SK-N-SH treated with all-trans-retinoic acid at 6 μM for 48 hours (cell line): ENCODE measurements at regions not wholly inside any gene's neighbourhood (a gene's known extent, or its start where the extent isn't known, plus 50 kb on each side); places are given as distances from the start of the nearest gene placed in this dataset.

Experiments
- ATAC-seq: fragments of 200-7000 bp; cut with Tn5 transposase; 3 replicates; pipeline ENCODE4 v1.9.1; 2020; ENCODE audit warnings: mild to moderate bottlenecking, moderate library complexity
- ARNTL ChIP-seq: fragments of 450-650 bp; formaldehyde crosslinking; IDR thresholded peaks from 2 replicates; pipeline ENCODE4 v1.5.0; 2020; ENCODE audit warnings: low read depth, mild to moderate bottlenecking, moderate library complexity, borderline replicate concordance
- BACH2 ChIP-seq: fragments of 250-450 bp; sonication (Bioruptor Pico); IDR thresholded peaks from 2 replicates; pipeline ENCODE4 v1.9.0; 2021; ENCODE audit warnings: mild to moderate bottlenecking, borderline replicate concordance
- CREB5 ChIP-seq: fragments of 250-450 bp; sonication (Bioruptor Pico); IDR thresholded peaks from 2 replicates; pipeline ENCODE4 v1.5.1; 2020; ENCODE audit warnings: low read depth, mild to moderate bottlenecking, moderate library complexity
- CSRNP3 ChIP-seq: fragments of 250-450 bp; sonication (Bioruptor Pico); IDR thresholded peaks from 2 replicates; pipeline ENCODE4 v1.5.1; 2021; ENCODE audit warnings: mild to moderate bottlenecking, moderate library complexity
- ESRRG ChIP-seq: fragments of 250-450 bp; sonication (Bioruptor Pico); IDR thresholded peaks from 2 replicates; pipeline ENCODE4 v1.6.1; 2021; ENCODE audit warnings: mild to moderate bottlenecking
- GLIS3 ChIP-seq: fragments of 250-450 bp; sonication (Bioruptor Pico); IDR thresholded peaks from 2 replicates; pipeline ENCODE4 v1.5.0; 2020; ENCODE audit warnings: mild to moderate bottlenecking, moderate library complexity
- ISL1 ChIP-seq: fragments of 250-450 bp; sonication (Bioruptor Pico); IDR thresholded peaks from 2 replicates; pipeline ENCODE4 v2.1.2; 2022; ENCODE audit warnings: mild to moderate bottlenecking, moderate library complexity
- OSR1 ChIP-seq: fragments of 250-450 bp; sonication (Bioruptor Pico); IDR thresholded peaks from 2 replicates; pipeline ENCODE4 v1.8.0; 2022; ENCODE audit warnings: moderate library complexity, mild to moderate bottlenecking, inconsistent platforms
- PATZ1 ChIP-seq: fragments of 250-450 bp; sonication (Bioruptor Pico); IDR thresholded peaks from 2 replicates; pipeline ENCODE4 v1.8.0; 2020; ENCODE audit warnings: mild to moderate bottlenecking, moderate library complexity, borderline replicate concordance
- POU6F1 ChIP-seq: fragments of 250-450 bp; sonication (Bioruptor Pico); IDR thresholded peaks from 2 replicates; pipeline ENCODE4 v1.8.0; 2021; ENCODE audit warnings: low read depth, mild to moderate bottlenecking, moderate library complexity, borderline replicate concordance
- RARB ChIP-seq: fragments of 250-450 bp; sonication (Bioruptor Pico); IDR thresholded peaks from 2 replicates; pipeline ENCODE4 v1.8.0; 2021; ENCODE audit warnings: mild to moderate bottlenecking, moderate library complexity
- TCF4 ChIP-seq: fragments of 250-450 bp; sonication (Bioruptor Pico); IDR thresholded peaks from 2 replicates; pipeline ENCODE4 v1.8.0; 2021; ENCODE audit warnings: mild to moderate bottlenecking, moderate library complexity, borderline replicate concordance
- TOX ChIP-seq: fragments of 250-450 bp; sonication (Bioruptor Pico); IDR thresholded peaks from 2 replicates; pipeline ENCODE4 v1.8.0; 2021; ENCODE audit warnings: mild to moderate bottlenecking, moderate library complexity, borderline replicate concordance
- TSHZ2 ChIP-seq: fragments of 250-450 bp; sonication (Bioruptor Pico); IDR thresholded peaks from 2 replicates; pipeline ENCODE4 v1.5.0; 2020; ENCODE audit warnings: mild to moderate bottlenecking, moderate library complexity
- ZC3H10 ChIP-seq: fragments of 250-450 bp; sonication (Bioruptor Pico); IDR thresholded peaks from 2 replicates; pipeline ENCODE4 v1.5.1; 2021; ENCODE audit warnings: mild to moderate bottlenecking, moderate library complexity
- ZFP3 ChIP-seq: fragments of 250-450 bp; sonication (Bioruptor Pico); IDR thresholded peaks from 2 replicates; pipeline ENCODE4 v1.5.0; 2020; ENCODE audit warnings: mild to moderate bottlenecking, moderate library complexity
- ZFP30 ChIP-seq: fragments of 450-650 bp; formaldehyde crosslinking; IDR thresholded peaks from 2 replicates; pipeline ENCODE4 v1.5.0; 2022; ENCODE audit warnings: mild to moderate bottlenecking, moderate library complexity
- ZNF565 ChIP-seq: fragments of 450-650 bp; formaldehyde crosslinking; conservative IDR thresholded peaks from 2 replicates; pipeline ENCODE4 v1.5.0; 2020; ENCODE audit warnings: low read depth, mild to moderate bottlenecking, moderate library complexity
- ZNF70 ChIP-seq: fragments of 450-650 bp; formaldehyde crosslinking; IDR thresholded peaks from 2 replicates; pipeline ENCODE4 v1.5.0; 2020; ENCODE audit warnings: mild to moderate bottlenecking, moderate library complexity
- ZNF8 ChIP-seq: fragments of 450-650 bp; formaldehyde crosslinking; IDR thresholded peaks from 2 replicates; pipeline ENCODE4 v1.5.0; 2020; ENCODE audit warnings: mild to moderate bottlenecking, moderate library complexity

- TF ChIP-seq POU6F1 (CRISPR knock-in tag): no peak
- no peak for TF ChIP-seq TOX (CRISPR knock-in tag)
- TF ChIP-seq ESRRG (CRISPR knock-in tag): no peak
These were observed 101.2 kb upstream of the ERG start (continued) for GRCh38 chr21:38599381-38599975.

- TF ChIP-seq BACH2 (CRISPR knock-in tag) (no peak), ESRRG (CRISPR knock-in tag) (no peak), ZC3H10 (CRISPR knock-in tag) (no peak)
- no peak for ATAC-seq
These were observed 101.8 kb upstream of the ERG start for GRCh38 chr21:38600106-38600505.

- ATAC-seq: no peak
- TF ChIP-seq ESRRG (CRISPR knock-in tag): no peak
- TF ChIP-seq POU6F1 (CRISPR knock-in tag): no peak
- TF ChIP-seq ZNF70 (CRISPR knock-in tag): no peak
- TF ChIP-seq ZFP30 (CRISPR knock-in tag): no peak
- no peak for TF ChIP-seq CSRNP3 (CRISPR knock-in tag)
- TF ChIP-seq PATZ1: no peak
- TF ChIP-seq TCF4: no peak
- TF ChIP-seq TSHZ2 (CRISPR knock-in tag): no peak
- TF ChIP-seq CREB5: no peak
- no peak for TF ChIP-seq ZNF565 (CRISPR knock-in tag)
- no peak for TF ChIP-seq ARNTL (CRISPR knock-in tag)
- no peak for TF ChIP-seq ISL1
- TF ChIP-seq TOX (CRISPR knock-in tag): no peak
- TF ChIP-seq GLIS3 (CRISPR knock-in tag): no peak
- no peak for TF ChIP-seq ZFP3 (CRISPR knock-in tag)
- TF ChIP-seq, all 23 proteins: peak for 0
These were observed 107.0 kb upstream of the ERG start for GRCh38 chr21:38605236-38605635.

- no peak for ATAC-seq
- TF ChIP-seq CSRNP3 (CRISPR knock-in tag): no peak
- TF ChIP-seq GLIS3 (CRISPR knock-in tag): no peak
- TF ChIP-seq OSR1 (CRISPR knock-in tag): no peak
- no peak for TF ChIP-seq ISL1
- TF ChIP-seq TOX (CRISPR knock-in tag): no peak
- TF ChIP-seq ZNF8: no peak
- TF ChIP-seq ARNTL (CRISPR knock-in tag): no peak
- no peak for TF ChIP-seq ZC3H10 (CRISPR knock-in tag)
- TF ChIP-seq PATZ1: no peak
- TF ChIP-seq RARB (CRISPR knock-in tag): no peak
- no peak for TF ChIP-seq ZFP3 (CRISPR knock-in tag)
- TF ChIP-seq ZFP30 (CRISPR knock-in tag): no peak
- TF ChIP-seq ZNF565 (CRISPR knock-in tag): no peak
- TF ChIP-seq BACH2 (CRISPR knock-in tag): no peak
- TF ChIP-seq, all 23 proteins: peak for 0
These were observed 111.3 kb upstream of the ERG start for GRCh38 chr21:38609580-38609979.
